KG1 (cell line): ENCODE measurements at regions not wholly inside any gene's neighbourhood (a gene's known extent, or its start where the extent isn't known, plus 50 kb on each side); places are given as distances from the start of the nearest gene placed in this dataset.
"Not testable (repeated sequence)": the region's sequence is repeated elsewhere in the genome, so short reads cannot be mapped to it uniquely, and the experiment has no call there.

Experiments used
- DNase-seq: peaks from one replicate; lab custom pipeline; 2025; lab: John Stamatoyannopoulos, UW

GRCh38 chr2:195570329-195570728 lies 86.7 kb upstream of the SLC39A10 start:
- no peak for DNase-seq

- no peak for DNase-seq
These were observed 87.8 kb upstream of the SLC39A10 start for GRCh38 chr2:195569255-195569654.

GRCh38 chr2:195564625-195565135 lies 92.3 kb upstream of the SLC39A10 start:
- DNase-seq = not testable (repeated sequence)

GRCh38 chr2:195563857-195564512 lies 93.0 kb upstream of the SLC39A10 start:
- no peak for DNase-seq

- DNase-seq = no peak
These were observed 94.2 kb upstream of the SLC39A10 start for GRCh38 chr2:195562570-195563566.

GRCh38 chr2:195561116-195561921 lies 95.7 kb upstream of the SLC39A10 start:
- no peak for DNase-seq

DNA sequence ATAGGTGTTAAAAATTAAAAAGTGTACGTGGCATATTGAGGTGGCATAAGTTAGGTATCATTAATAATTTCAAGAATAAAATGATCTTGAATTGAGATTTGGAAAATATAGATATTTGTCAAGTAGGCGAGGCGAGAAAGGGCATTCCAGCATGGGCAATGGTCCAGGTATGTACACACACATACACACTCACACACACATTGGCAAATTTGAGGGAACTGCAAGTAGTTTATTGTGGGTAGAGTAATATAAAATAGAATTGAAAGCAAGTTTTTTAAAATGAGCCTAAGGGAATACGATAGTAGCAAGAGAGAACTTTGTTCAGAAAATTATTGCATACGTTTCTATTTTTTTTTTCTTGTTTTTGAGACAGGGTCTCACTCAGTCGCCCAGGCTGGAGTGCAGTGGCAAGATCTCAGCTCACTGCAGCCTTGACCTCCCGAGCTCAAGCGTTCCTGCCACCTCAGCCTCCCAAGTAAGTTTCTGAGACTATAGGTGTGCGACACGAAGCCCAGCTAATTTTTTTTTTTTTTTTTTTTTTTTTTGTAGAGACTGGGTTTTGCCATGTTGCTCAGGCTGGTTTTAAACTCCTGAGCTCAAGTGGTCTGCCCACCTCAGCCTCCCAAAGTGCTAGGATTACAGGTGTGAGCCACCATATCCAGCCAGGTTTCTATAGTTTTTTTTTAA lies 96.7 kb upstream of the SLC39A10 start:
- DNase-seq = no peak

- peak; percentile 68 for DNase-seq
These were observed 97.6 kb upstream of the SLC39A10 start for GRCh38 chr2:195559431-195559914.

DNA sequence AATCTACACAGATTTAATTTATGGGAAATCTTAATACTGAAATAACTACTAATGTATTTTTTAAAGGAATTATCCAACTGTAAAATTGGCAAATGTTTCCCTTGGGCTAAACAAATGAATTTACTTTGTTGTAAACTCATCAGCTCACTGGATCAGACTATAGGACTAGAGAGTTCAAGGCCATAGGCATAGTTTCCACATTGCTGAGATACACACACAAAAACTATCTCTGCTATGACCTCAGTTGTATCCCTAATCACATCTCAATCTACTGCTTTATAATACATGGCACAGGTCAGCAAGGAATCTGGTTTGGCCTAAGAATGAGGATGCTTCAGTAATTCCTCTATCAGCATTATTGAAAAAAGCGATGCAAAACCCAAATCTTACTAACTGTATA lies 101.1 kb upstream of the SLC39A10 start:
- DNase-seq = no peak

- DNase-seq = no peak
These were observed 104.4 kb upstream of the SLC39A10 start for GRCh38 chr2:195552581-195552980.

GRCh38 chr2:195548198-195548940 lies 108.7 kb upstream of the SLC39A10 start:
- DNase-seq = no peak

GRCh38 chr2:195547268-195547840 lies 109.7 kb upstream of the SLC39A10 start:
- DNase-seq = not testable (repeated sequence)

DNA sequence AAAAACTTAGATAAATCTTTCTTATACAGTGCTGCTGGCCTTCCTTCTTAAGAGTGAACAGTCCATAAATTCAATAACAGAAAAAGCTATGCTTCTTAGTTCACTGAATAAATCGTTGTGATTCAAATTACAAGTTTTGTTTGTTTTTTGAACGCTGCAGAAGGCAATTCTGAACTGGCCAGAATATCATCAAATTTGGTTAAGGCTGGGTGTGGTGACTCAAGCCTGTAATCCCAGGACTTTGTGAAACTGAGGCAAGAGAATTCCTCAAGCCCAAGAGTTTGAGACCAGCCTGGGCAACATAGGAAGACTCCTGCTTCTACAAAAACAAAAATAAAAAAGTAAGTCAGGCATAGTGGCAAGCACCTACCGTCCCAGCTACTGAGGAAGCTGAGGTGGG lies 111.2 kb upstream of the SLC39A10 start:
- no peak for DNase-seq

DNA sequence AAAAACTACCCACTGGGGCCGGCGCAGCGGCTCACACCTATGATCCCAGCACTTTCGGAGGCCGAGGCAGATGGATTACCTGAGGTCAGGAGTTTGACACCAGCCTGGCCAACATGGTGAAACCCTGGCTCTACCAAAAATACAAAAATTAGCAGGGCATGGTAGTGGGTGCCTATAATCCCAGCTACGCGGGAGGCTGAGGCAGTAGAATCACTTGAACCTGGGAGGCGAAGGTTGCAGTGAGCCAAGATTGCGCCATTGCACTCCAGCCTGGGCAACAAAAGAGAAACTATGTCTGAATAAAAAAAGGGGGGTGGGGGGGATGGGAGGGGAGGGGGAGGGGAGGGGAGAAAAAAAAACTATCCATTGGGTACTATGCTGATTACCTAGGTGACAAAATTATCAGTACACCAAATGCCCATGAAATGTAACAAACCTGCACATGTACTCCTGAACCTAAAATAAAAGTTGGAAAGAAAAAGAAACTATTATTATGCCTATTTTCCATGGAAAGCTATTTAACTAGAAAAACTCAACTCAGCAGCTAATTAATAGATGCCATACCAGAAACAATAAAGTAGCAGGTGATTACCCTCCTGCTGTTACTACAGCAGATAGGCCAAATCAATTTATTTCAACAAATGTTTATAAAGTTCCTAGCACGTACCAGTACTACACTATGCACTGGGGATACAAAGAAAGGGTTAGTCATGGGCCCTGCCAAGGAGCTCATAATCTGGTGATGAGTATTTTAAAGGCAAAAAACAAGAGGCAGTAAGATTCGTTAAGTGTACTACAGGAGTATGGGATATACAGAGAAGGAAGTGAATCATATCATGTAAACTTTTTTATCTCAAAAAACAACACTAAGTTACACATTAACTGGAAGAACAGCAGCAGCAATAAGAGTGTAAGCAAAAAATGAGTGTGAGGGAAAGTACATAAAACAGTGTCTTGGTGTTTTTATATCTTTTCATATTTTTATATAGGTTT lies 112.8 kb upstream of the SLC39A10 start:
- no peak for DNase-seq

GRCh38 chr2:195543063-195543462 lies 114.0 kb upstream of the SLC39A10 start:
- DNase-seq = no peak

DNA sequence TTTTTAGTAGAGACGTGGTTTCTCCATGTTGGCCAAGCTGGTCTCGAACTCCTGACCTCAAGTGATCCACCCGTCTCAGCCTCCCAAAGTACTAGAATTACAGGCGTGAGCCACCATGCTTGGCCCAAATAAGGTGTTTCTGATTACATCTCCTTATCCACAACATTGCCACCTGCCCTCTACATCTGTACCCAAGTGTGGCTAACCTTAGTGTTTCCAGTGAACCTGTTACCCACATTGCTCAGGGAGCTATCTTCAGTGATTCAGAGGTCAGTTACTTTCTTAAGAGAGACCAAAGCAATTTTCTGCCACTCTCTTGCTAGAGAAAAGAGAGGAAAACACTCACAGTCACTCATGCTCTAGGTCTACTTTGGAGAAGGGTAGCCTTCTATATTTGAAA lies 115.0 kb upstream of the SLC39A10 start:
- DNase-seq = no peak

GRCh38 chr2:195538937-195539336 lies 118.1 kb upstream of the SLC39A10 start:
- DNase-seq = no peak

GRCh38 chr2:195537811-195538210 lies 119.2 kb upstream of the SLC39A10 start:
- no peak for DNase-seq

- DNase-seq = no peak
These were observed 120.1 kb upstream of the SLC39A10 start for GRCh38 chr2:195536906-195537305.
